ENCODE measurements at regions not wholly inside any gene's neighbourhood (a gene's known extent, or its start where the extent isn't known, plus 50 kb on each side); places are given as distances from the start of the nearest gene placed in this dataset.

GRCh38 chr4:3637326-3638016 is 105.2 kb upstream of the LRPAP1 start:
- TF ChIP-seq GATA2 (IDR thresholded peaks at IDR 0.05; ENCODE audit: low read depth, low read length) (no peak), GATA3 (IDR thresholded peaks at IDR 0.05; ENCODE audit: low read depth, low read length) (no peak)

GRCh38 chr4:3636646-3637320 is 104.6 kb upstream of the LRPAP1 start:
- no peak for TF ChIP-seq GATA3 (IDR thresholded peaks at IDR 0.05; ENCODE audit: low read depth, low read length)
- TF ChIP-seq GATA2 (IDR thresholded peaks at IDR 0.05; ENCODE audit: low read depth, low read length) = no peak

DNA sequence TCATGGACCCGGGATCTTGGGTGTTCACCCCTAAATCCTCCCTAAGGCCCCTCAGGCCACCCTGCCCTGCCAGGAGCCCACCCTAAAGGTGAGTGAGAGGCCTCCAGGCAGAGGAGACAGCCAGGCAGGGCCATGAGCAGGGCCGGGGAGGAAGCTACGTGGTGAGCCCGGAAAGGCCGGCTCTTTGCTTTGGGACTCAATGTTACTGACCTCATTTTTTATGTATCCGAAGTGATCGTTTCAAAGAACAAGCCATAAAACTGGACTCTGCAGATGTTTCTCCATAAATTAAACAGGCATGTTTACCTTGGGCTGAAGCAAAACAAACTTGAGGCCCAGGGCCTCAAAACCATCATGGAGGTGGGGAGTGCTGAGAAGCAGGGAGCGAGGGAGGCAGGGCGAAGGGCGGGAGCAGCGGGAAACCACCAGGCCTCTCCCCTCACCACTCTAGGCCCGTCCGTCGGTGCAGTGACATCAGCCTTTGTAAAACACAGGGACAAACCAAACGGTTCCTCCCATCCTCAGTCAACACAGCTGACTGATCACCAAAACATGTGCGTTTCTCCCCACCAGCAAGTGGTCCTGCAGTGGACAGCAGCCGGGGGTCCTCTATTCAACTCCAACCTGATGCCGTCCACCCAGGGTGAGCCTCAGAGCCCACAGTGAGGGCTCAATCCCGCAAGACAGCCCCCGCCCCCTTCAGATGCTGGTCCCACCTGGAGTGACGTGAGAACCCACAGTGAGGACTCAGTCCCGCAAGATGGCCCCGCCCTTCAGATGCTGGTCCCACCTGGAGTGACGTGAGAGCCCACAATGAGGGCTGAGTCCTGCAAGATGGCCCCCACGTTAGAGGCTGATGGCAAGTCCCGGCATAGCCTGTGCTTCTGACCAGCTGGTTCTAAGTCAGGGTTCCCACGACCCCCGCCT is 102.9 kb upstream of the LRPAP1 start:
- TF ChIP-seq GATA2 (IDR thresholded peaks at IDR 0.05; ENCODE audit: low read depth, low read length) (no peak), GATA3 (IDR thresholded peaks at IDR 0.05; ENCODE audit: low read depth, low read length) (no peak)

DNA sequence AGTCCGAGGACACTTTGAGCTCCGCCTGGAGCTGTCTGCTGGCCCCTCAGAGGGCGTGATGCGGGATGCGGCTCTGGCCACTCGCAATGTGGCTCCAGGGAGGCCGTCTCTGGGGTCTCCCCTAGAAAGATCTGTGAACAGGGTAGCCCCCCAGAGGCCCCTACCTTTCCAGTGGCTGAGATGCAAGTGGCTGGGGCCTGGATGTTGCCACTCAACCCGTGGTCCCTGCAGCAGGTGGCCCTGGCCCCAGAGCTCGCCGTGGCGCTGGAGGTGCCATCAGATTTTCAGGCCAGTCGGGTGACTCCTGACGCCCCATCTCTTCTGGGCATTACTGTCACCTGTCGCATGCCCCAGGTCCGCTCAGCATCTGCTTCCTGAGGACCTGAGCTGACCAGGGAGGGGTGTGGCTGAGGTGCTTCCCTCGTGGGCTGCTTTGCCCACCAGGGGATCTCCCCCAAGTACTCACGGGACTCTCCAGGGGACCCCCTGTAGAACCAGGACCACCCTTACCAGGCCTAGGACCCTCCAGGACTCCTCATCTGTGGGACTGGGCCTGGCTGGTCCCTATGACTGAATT is 102.1 kb upstream of the LRPAP1 start:
- TF ChIP-seq GATA2 (IDR thresholded peaks at IDR 0.05; ENCODE audit: low read depth, low read length) (no peak), GATA3 (IDR thresholded peaks at IDR 0.05; ENCODE audit: low read depth, low read length) (no peak)

- TF ChIP-seq GATA2 (IDR thresholded peaks at IDR 0.05; ENCODE audit: low read depth, low read length) (no peak), GATA3 (IDR thresholded peaks at IDR 0.05; ENCODE audit: low read depth, low read length) (no peak)
Observed at GRCh38 chr4:3630598-3631543, 98.6 kb upstream of the LRPAP1 start.

GRCh38 chr4:3630136-3630597 is 97.9 kb upstream of the LRPAP1 start:
- TF ChIP-seq GATA2 (IDR thresholded peaks at IDR 0.05; ENCODE audit: low read depth, low read length) (no peak), GATA3 (IDR thresholded peaks at IDR 0.05; ENCODE audit: low read depth, low read length) (no peak)

GRCh38 chr4:3629665-3630064 is 97.4 kb upstream of the LRPAP1 start:
- TF ChIP-seq GATA3 (IDR thresholded peaks at IDR 0.05; ENCODE audit: low read depth, low read length) (no peak), GATA2 (IDR thresholded peaks at IDR 0.05; ENCODE audit: low read depth, low read length) (no peak)

- TF ChIP-seq GATA3 (IDR thresholded peaks at IDR 0.05; ENCODE audit: low read depth, low read length) = no peak
- no peak for TF ChIP-seq GATA2 (IDR thresholded peaks at IDR 0.05; ENCODE audit: low read depth, low read length)
Observed at GRCh38 chr4:3628868-3629175, 96.6 kb upstream of the LRPAP1 start.

DNA sequence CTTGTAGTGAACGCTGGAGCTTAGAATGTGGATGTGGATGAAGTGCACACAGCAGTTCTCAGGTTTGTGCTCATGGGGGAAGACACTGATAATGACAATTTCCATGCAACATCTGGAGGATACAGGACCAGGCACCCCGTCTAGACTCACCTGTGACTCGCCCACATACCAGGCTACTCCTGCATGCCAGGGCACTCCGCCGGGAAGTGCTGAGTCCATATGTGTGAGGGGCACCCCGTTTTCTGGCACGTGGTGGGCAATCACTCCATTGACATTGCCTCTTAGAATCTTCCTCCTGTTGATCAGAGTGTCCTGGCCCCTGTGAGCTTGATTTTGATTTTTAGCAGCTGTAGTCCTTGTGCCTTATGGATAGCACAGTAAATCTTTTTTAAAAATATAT is 90.9 kb upstream of the LRPAP1 start:
- TF ChIP-seq GATA2 (IDR thresholded peaks at IDR 0.05; ENCODE audit: low read depth, low read length) (no peak), GATA3 (IDR thresholded peaks at IDR 0.05; ENCODE audit: low read depth, low read length) (no peak)

DNA sequence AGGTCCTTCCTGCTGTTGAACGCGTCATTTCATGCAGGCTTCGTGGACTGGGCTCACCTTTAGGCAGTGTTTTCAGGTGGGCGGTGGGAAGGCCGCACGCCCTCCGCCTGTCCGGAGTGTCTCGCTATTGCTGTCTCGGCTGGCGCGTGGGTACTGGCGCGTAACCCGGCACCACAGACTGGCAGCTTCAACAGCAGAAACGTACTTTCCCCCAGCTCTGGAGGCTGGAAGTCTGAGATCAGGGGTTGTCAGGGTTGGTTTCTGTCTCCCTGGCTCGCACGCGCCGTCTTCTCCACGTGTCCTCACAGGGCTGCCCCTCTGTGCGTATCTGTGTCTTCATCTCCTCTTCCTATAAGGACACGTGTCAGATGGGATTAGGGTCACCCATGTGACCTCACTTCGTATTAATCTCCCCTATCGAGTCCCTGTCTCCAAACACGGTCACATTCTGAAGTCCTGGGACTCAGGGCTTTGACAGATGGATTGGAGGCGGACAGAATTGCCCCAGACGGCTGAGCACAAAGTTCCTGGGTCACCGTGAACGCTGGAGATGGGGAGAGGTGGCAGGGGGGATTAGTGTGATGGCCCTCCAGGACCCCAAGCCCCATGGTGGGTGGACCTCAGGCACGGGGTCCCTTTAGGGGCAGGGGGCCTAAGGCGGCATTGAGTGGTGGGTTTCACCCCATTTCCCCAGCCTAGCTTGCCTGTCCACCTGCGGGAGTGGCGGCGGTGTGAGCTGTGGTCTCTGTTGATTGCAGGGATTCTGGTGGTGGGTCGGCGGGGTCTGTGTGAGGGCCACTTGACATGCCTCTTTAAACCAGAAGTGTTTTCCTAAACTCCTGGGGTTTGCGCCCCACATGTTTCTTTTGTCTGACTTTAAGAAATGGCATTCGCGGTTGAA is 83.4 kb upstream of the LRPAP1 start:
- TF ChIP-seq GATA3 (IDR thresholded peaks at IDR 0.05; ENCODE audit: low read depth, low read length) = no peak
- no peak for TF ChIP-seq GATA2 (IDR thresholded peaks at IDR 0.05; ENCODE audit: low read depth, low read length)

- no peak for TF ChIP-seq GATA3 (IDR thresholded peaks at IDR 0.05; ENCODE audit: low read depth, low read length)
- no peak for TF ChIP-seq GATA2 (IDR thresholded peaks at IDR 0.05; ENCODE audit: low read depth, low read length)
Observed at GRCh38 chr4:3614731-3614980, 82.4 kb upstream of the LRPAP1 start.

- no peak for TF ChIP-seq GATA3 (IDR thresholded peaks at IDR 0.05; ENCODE audit: low read depth, low read length)
- TF ChIP-seq GATA2 (IDR thresholded peaks at IDR 0.05; ENCODE audit: low read depth, low read length) = no peak
Observed at GRCh38 chr4:3613967-3614730, 81.9 kb upstream of the LRPAP1 start.

Data from SH-SY5Y (cell line).